HG03571 (cell line): ENCODE measurements at regions not wholly inside any gene's neighbourhood (a gene's known extent, or its start where the extent isn't known, plus 50 kb on each side); places are given as distances from the start of the nearest gene placed in this dataset.
"Not testable (repeated sequence)": the region's sequence is repeated elsewhere in the genome, so short reads cannot be mapped to it uniquely, and the experiment has no call there.

Source experiments
- ATAC-seq: cut with Tn5 transposase; IDR thresholded peaks from one replicate; pipeline ENCODE4 v1.9.1; 2021; ENCODE audit not compliant: unreplicated experiment

- ATAC-seq, result no peak
These were observed 117.7 kb downstream of the TMEM167A start for GRCh38 chr5:82959466-82959865.

GRCh38 chr5:82956600-82956999 lies 120.6 kb downstream of the TMEM167A start:
- no peak for ATAC-seq

DNA sequence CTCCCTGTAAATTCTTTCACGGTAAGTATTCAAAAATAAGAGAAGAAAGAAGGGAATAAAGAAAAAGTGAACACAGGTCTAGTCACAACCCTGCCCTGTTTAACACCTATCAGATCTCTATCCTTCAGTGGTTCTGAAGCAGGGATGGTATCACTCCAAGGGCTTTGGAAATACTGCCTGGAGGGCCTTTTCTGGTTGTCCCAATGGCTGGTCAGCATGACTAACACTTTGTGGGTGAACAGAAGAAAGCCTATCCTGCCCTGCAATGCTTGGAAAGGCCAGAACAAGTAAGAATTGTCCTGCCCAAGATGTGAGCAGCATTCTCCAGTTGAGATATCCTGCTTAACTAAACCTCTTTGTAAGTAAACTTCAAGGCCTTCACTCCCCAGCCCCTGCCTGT lies 124.9 kb downstream of the TMEM167A start:
- no peak for ATAC-seq

DNA sequence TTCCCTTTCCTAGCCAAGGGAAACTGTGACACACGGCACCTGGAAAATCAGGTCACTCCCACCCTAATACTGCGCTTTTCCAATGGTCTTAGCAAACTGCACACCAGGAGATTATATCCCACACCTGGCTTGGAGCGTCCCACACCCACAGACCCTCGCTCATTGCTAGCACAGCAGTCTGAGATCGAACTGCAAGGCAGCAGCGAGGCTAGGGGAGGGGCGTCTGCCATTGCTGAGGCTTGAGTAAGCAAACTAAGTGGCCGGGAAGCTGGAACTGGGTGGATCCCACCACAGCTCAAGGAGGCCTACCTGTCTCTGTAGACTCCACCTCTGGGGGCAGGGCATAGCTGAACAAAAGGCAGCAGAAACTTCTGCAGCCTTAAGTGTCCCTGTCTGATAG lies 132.9 kb downstream of the TMEM167A start:
- ATAC-seq, result not testable (repeated sequence)

DNA sequence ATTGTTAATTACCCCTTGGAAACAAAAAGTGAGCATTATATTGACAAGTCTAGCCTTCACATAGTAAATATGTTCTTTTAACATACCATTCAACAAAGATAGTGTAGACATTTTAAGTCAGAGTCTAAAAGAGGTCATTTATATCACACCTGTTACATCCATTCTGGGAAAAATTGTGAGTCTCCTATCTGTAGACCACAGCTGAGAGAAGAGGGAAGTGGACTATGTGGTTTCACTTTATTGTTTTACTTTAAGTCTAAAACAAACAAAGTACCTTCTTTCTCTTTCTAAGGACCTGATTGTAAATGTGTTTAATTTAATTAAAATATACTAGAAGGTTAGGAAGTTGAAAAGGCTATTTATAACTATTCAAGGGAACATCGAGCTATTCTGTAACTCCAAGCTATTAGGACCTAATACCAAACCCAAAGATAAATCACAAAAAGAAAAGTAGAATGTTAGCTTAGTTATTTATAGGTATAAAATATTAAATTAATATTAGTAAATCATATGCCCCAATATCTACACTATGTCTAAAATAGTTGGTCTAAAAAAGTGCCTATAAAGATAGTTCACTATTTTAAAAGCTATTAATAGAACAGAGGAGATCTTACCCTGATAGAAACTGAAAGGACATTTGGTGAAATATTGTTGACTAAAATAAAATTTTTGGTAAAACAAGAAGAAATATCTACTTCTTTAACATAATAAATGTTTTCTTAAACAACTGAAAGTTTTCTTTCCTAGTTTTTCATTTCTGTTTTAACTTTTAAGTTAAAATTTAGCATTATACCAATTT lies 134.9 kb downstream of the TMEM167A start:
- ATAC-seq, result no peak

GRCh38 chr5:82938901-82939725 lies 138.1 kb downstream of the TMEM167A start:
- no peak for ATAC-seq

DNA sequence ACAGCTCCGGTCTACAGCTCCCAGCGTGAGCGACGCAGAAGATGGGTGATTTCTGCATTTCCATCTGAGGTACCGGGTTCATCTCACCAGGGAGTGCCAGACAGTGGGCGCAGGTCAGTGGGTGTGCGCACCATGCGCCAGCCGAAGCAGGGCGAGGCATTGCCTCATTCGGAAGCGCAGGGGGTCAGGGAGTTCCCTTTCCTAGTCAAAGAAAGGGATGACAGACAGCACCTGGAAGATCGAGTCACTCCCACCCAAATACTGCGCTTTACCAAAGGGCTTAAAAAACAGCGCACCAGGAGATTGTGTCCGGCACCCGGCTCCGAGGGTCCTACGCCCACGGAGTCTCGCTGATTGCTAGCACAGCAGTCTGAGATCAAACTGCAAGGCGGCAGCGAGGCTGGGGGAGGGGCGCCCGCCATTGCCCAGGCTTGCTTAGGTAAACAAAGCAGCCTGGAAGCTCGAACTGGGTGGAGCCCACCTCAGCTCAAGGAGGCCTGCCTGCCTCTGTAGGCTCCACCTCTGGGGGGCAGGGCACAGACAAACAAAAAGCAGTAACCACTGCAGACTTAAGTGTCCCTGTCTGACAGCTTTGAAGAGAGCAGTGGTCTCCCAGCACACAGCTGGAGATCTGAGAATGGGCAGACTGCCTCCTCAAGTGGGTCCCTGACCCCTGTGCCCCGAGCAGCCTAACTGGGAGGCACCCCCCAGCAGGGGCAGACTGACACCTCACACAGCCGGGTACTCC lies 144.5 kb downstream of the TMEM167A start:
- not testable (repeated sequence) for ATAC-seq

- ATAC-seq, result no peak
These were observed 146.1 kb downstream of the TMEM167A start for GRCh38 chr5:82931110-82931509.

GRCh38 chr5:82925061-82925411 lies 152.2 kb downstream of the TMEM167A start:
- no peak for ATAC-seq

GRCh38 chr5:82924226-82925060 lies 152.8 kb downstream of the TMEM167A start:
- no peak for ATAC-seq

- ATAC-seq, result no peak
These were observed 155.0 kb downstream of the TMEM167A start for GRCh38 chr5:82922086-82922734.

DNA sequence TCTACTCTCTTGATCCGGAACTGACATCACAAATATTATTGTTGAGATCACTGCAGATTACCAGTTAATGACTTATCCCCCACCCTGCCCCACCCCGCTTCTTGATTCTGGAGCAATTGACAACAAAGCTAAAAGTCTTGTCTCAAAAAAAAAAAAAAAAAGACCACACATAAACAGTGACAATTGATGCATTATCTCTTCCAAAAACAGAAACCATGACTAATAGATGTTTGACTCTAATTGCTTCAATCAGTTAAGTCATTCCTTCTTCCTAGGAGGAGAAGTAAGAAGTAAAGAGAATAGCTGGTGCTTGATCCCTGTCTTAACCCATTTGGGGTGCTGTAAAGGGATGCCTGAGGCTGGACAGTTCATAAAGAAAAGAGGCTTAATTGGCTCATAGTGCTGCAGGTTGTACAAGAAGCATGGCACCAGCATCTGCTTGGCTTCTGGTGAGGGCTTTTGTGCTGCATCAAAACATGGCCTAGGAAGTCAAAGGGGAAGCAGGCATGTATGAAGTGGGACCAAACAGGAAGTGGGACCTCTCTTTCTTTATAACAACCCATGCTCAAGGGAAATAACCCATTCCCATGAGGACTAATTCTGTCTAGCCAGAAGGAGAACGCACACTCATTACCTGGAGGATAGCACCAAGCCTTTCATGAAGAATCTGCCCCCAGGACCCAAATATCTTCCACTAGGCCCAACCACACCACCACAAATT lies 158.7 kb downstream of the TMEM167A start:
- ATAC-seq, result no peak

DNA sequence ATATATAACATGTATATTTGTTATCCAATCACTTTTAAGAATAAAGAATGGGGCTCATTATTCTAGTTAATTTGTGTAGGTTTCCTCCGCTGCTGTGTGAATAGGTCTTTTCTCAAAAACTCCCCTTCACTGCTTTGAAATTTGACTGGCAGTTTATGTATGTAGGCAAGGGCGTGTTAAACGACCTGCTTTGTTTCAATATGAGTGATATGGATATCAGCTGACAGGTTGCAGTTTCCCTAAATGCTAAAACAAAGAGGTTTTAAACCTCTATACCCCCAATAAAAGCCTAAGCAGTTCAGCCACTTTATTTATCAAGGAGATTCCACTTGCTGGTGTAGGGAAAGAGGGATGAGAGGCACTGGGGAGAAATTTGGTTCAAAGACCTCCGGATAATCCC lies 159.6 kb downstream of the TMEM167A start:
- ATAC-seq, result no peak

DNA sequence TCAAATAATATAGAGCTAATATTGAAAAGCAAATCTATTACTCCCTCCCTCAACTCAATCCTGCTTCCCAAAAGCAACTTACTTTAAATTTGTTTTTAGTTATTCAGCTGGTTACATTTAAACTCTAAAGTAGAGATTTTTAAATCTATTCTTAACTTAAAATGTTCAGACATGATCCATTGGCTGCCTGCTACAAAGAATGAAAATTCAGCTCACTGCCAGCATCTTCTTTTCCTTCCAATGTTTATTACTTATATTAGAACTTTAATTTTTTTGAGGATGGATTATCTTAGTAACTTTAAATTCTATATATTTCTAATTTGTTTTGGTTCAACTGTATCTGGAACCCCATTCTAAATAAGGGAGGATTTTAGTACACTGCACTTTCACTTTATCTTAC lies 163.2 kb downstream of the TMEM167A start:
- ATAC-seq, result no peak

- ATAC-seq, result no peak
These were observed 164.7 kb downstream of the TMEM167A start for GRCh38 chr5:82912462-82912861.

DNA sequence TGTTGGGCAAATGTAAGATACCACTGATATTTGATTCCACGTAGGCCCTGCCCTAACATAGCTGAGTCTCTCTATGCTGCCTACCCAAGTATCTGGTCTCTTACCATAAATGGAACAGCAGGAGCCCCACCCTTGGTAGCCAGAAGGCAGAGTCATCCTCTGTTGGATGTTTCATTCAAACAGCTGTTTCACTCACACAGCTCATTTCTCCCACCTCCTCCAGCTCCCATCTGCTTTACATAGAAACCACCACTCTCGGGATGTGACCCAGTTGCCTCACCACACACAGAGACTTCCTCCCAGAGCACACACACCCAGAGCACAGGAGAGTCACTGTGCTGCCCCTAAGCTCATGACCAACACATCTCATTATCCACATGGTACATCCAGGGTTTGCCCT lies 165.3 kb downstream of the TMEM167A start:
- no peak for ATAC-seq

DNA sequence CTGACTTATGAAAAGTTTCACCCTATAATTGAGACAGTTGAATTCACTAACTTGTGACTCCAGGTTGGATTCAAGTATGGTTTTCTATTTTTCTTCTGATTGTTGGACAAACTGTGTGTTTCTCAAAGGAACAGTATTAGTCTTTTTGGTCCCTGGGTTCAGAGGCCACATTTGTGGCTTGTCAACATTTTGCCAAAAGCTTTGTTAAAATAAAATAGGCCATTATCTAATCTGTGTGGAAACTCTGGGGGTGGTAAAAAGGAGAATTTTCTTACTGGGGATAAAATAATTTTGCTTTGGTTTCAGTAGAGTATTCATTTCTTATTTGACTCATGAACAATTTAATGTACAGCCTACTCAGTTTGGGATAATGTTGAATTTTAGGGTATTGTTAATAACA lies 166.3 kb downstream of the TMEM167A start:
- no peak for ATAC-seq

DNA sequence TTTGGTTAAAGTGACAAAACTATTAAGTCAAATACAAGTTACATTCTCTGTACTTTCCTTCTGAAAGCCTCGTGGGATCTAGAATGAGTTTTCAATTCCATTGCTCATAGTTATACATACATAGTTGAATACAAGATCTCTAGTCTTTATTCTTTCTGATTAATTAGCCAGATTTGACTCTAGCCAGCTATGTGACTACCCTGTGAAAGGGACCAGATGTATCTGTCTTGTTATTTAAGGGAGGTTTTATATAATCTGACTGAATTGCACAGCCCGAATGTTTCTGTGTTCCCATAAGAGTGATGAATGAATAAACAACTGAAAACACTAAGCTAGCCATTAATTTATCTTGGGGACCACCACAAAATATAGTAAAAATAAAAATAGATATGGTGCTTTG lies 166.7 kb downstream of the TMEM167A start:
- no peak for ATAC-seq

DNA sequence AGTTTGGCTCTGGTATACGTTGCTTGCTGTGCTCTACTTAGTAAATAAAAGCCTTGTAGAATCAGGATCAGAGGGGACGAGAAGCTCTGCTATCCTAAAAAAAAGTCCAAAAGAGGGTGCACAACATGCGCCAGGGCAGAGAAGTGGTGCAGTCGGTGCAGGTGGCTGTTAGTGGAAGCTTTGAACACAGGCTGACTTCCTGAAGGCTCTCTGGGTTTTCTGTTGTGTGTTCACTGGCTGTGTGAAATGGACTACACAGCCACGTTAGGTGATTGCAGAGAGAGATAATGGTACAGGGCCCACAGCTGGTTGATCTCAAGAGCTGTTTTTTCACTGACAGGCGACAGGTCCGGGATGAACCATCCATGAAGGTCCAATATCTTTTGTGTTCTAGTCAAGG lies 167.4 kb downstream of the TMEM167A start:
- ATAC-seq, result no peak

DNA sequence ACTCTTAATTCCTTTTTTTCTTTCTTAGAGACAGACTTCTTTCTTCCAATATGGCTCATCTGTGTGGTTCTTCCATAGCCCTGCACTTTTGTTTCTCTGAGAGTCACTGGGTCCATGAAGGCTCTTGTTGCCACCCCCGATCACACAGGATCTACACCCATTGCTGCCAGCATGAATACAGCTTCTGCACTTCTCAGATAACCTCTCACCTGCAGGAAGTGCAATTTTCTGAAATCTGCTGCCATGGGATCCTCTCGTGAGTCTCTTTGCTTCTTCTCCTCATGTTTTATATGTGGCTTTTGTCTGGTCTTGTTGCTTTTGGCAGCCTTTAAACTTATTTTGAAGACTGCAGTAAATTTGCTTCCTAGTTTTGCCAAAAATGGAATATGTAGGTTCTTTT lies 171.2 kb downstream of the TMEM167A start:
- no peak for ATAC-seq
